Upper lobe of left lung (tissue), 4 donors: ENCODE measurements at regions not wholly inside any gene's neighbourhood (a gene's known extent, or its start where the extent isn't known, plus 50 kb on each side); places are given as distances from the start of the nearest gene placed in this dataset.

ENCODE experiments used
- POLR2A ChIP-seq, 4 donors: fragments of 450-650 bp; IDR thresholded peaks; one replicate each; pipeline ENCODE4 v1.5.1; 2016 to 2017; ENCODE audit warnings: antibody characterized with exemption in 4 of 4, mild to moderate bottlenecking in 2 of 4
- POLR2AphosphoS5 ChIP-seq, 2 donors: sonication (generic); formaldehyde crosslinking; IDR thresholded peaks; one replicate each; pipeline ENCODE4 v1.5.1; 2017; ENCODE audit warnings: antibody characterized with exemption in 2 of 2

DNA sequence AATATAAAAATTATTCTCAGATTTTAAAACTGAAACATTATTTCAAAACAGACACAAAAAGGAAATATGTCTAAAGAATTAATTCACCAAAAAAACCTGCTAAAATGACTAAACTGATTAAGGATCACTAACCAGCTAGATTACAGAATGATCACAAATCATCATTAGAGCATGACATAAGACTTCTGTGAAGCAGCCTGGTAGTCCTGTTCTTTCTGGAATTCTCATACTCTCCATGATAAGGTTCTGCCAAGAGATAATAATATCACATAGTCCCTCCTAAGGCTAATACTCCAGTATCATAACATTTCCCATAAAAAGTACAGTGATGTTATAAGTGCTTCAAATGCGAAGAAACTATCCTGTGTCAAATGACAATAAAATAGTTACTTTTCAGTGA lies 1814.9 kb downstream of the SLITRK5 start:
- TF ChIP-seq POLR2AphosphoS5 (IDR thresholded peaks at IDR 0.05) (no peak), POLR2A (IDR thresholded peaks at IDR 0.05) (no peak)
